ENCODE measurements at regions not wholly inside any gene's neighbourhood (a gene's known extent, or its start where the extent isn't known, plus 50 kb on each side); places are given as distances from the start of the nearest gene placed in this dataset.

DNA sequence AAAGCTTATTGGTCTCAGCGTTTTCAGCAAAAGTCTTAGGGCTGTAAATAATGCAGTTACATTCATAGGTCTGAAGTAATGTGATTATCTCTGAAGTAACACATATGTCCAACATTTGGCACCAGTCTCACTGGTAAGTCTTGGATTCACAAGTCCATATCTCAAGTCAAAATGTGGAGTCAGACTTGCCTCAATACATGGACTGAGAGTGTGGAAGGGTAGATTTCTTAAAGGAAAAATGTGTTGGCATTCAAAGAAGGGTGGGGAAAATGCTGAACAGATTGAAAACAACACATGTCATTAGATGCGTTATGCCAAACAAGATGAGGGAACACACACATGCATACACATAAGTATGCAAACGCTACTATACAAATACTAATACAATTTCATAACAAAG is 989.0 kb upstream of the MANEA start:
- TF ChIP-seq TAF1 (IDR thresholded peaks at IDR 0.05; ENCODE audit: borderline replicate concordance, low read depth, low read length) (no peak), EP300 (IDR thresholded peaks at IDR 0.05; ENCODE audit: borderline replicate concordance in 1 of 2, low read depth in 1 of 2, low read length in 1 of 2) (no peak), RCOR1 (IDR thresholded peaks at IDR 0.05; ENCODE audit: low read length) (no peak), CHD2 (IDR thresholded peaks at IDR 0.05; ENCODE audit: low read length, partially characterized antibody) (no peak), RFX5 (IDR thresholded peaks at IDR 0.05; ENCODE audit: low read length) (no peak), POLR2AphosphoS5 (IDR thresholded peaks at IDR 0.05; ENCODE audit: low read depth, low read length) (no peak), RXRA (IDR thresholded peaks at IDR 0.05; ENCODE audit: borderline replicate concordance, low read depth) (no peak), NRF1 (IDR thresholded peaks at IDR 0.05; ENCODE audit: low read depth, low read length) (no peak)
- TF ChIP-seq, protein P1, sequence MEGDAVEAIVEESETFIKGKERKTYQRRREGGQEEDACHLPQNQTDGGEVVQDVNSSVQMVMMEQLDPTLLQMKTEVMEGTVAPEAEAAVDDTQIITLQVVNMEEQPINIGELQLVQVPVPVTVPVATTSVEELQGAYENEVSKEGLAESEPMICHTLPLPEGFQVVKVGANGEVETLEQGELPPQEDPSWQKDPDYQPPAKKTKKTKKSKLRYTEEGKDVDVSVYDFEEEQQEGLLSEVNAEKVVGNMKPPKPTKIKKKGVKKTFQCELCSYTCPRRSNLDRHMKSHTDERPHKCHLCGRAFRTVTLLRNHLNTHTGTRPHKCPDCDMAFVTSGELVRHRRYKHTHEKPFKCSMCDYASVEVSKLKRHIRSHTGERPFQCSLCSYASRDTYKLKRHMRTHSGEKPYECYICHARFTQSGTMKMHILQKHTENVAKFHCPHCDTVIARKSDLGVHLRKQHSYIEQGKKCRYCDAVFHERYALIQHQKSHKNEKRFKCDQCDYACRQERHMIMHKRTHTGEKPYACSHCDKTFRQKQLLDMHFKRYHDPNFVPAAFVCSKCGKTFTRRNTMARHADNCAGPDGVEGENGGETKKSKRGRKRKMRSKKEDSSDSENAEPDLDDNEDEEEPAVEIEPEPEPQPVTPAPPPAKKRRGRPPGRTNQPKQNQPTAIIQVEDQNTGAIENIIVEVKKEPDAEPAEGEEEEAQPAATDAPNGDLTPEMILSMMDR (IDR thresholded peaks at IDR 0.05), result no peak
- TF ChIP-seq, protein P2, sequence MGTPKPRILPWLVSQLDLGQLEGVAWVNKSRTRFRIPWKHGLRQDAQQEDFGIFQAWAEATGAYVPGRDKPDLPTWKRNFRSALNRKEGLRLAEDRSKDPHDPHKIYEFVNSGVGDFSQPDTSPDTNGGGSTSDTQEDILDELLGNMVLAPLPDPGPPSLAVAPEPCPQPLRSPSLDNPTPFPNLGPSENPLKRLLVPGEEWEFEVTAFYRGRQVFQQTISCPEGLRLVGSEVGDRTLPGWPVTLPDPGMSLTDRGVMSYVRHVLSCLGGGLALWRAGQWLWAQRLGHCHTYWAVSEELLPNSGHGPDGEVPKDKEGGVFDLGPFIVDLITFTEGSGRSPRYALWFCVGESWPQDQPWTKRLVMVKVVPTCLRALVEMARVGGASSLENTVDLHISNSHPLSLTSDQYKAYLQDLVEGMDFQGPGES (IDR thresholded peaks at IDR 0.05; ENCODE audit: low read depth, low read length), result no peak
- TF ChIP-seq, protein P3, sequence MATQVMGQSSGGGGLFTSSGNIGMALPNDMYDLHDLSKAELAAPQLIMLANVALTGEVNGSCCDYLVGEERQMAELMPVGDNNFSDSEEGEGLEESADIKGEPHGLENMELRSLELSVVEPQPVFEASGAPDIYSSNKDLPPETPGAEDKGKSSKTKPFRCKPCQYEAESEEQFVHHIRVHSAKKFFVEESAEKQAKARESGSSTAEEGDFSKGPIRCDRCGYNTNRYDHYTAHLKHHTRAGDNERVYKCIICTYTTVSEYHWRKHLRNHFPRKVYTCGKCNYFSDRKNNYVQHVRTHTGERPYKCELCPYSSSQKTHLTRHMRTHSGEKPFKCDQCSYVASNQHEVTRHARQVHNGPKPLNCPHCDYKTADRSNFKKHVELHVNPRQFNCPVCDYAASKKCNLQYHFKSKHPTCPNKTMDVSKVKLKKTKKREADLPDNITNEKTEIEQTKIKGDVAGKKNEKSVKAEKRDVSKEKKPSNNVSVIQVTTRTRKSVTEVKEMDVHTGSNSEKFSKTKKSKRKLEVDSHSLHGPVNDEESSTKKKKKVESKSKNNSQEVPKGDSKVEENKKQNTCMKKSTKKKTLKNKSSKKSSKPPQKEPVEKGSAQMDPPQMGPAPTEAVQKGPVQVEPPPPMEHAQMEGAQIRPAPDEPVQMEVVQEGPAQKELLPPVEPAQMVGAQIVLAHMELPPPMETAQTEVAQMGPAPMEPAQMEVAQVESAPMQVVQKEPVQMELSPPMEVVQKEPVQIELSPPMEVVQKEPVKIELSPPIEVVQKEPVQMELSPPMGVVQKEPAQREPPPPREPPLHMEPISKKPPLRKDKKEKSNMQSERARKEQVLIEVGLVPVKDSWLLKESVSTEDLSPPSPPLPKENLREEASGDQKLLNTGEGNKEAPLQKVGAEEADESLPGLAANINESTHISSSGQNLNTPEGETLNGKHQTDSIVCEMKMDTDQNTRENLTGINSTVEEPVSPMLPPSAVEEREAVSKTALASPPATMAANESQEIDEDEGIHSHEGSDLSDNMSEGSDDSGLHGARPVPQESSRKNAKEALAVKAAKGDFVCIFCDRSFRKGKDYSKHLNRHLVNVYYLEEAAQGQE (IDR thresholded peaks at IDR 0.05; ENCODE audit: low read depth, low read length), result no peak
- TF ChIP-seq, protein P4, sequence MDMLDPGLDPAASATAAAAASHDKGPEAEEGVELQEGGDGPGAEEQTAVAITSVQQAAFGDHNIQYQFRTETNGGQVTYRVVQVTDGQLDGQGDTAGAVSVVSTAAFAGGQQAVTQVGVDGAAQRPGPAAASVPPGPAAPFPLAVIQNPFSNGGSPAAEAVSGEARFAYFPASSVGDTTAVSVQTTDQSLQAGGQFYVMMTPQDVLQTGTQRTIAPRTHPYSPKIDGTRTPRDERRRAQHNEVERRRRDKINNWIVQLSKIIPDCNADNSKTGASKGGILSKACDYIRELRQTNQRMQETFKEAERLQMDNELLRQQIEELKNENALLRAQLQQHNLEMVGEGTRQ (IDR thresholded peaks at IDR 0.05; ENCODE audit: borderline replicate concordance, low read depth, low read length), result no peak

All from SK-N-SH (cell line).